ACC112 (cell line): ENCODE measurements at regions not wholly inside any gene's neighbourhood (a gene's known extent, or its start where the extent isn't known, plus 50 kb on each side); places are given as distances from the start of the nearest gene placed in this dataset.
"Not testable (repeated sequence)": the region's sequence is repeated elsewhere in the genome, so short reads cannot be mapped to it uniquely, and the experiment has no call there.

ENCODE experiments used
- H2AFZ ChIP-seq: fragments of 200-600 bp; sonication (generic); one replicate; pipeline ENCODE4 v1.6.0; 2017; ENCODE audit warnings: antibody characterized with exemption, low read length; ENCODE audit not compliant: unreplicated experiment
- H3K27ac ChIP-seq: fragments of 200-600 bp; sonication (generic); 2 replicates; pipeline ENCODE4 v1.5.1; 2014; ENCODE audit warnings: low read depth, mild to moderate bottlenecking, antibody characterized with exemption, low read length, moderate library complexity
- H3K27me3 ChIP-seq: fragments of 200-600 bp; sonication (generic); 2 replicates; pipeline ENCODE4 v1.6.1; 2014; ENCODE audit warnings: mild to moderate bottlenecking, antibody characterized with exemption, low read length, moderate library complexity, mixed read lengths; ENCODE audit not compliant: insufficient read depth
- H3K36me3 ChIP-seq: fragments of 200-600 bp; sonication (generic); 2 replicates; pipeline ENCODE4 v1.6.1; 2016; ENCODE audit warnings: mild to moderate bottlenecking, antibody characterized with exemption, low read length, moderate library complexity, mixed read lengths; ENCODE audit not compliant: insufficient read depth
- H3K4me1 ChIP-seq: fragments of 200-600 bp; sonication (generic); one replicate; pipeline ENCODE4 v1.6.1; 2016; ENCODE audit warnings: low read length, mixed read lengths; ENCODE audit not compliant: insufficient read depth, unreplicated experiment, control insufficient read depth
- H3K4me3 ChIP-seq: fragments of 200-600 bp; sonication (generic); 2 replicates; pipeline ENCODE4 v1.5.1; 2014; ENCODE audit warnings: mild to moderate bottlenecking, low read depth, low read length
- H3K79me2 ChIP-seq: fragments of 200-600 bp; sonication (generic); one replicate; pipeline ENCODE4 v1.6.0; 2016; ENCODE audit warnings: low read length; ENCODE audit not compliant: control insufficient read depth, unreplicated experiment, insufficient read depth

DNA sequence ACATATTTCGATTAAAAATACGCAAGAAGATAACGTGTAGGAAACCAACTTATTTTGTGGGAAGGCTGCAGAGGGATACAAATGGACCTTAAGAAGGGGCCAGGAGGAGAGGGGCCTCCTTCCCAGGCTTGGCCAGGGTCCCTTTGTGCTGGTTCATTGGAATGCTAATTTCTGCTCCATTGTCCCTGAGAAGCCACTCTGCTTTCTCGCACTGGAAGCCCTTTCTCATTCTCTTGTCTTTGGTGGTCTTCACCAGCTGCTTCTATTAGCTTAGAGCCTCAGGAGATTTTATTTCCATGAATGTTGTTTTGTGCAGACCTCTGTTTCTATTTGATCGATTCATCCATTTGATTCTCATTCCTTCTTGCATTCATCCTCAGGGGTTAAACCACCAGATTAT is 325.4 kb downstream of the TMEM38B start:
- H3K36me3 ChIP-seq: no peaks in the 10 kb centered on the region
- H2AFZ ChIP-seq: no peak overlapping the region
- no peaks in the 10 kb centered on the region for H3K79me2 ChIP-seq
- H3K4me3 ChIP-seq: no peak overlapping the region
- no peak overlapping the region for H3K27ac ChIP-seq
- H3K4me1 ChIP-seq: no peaks in the 10 kb centered on the region
- H3K27me3 ChIP-seq: no peaks in the 10 kb centered on the region

- Histone ChIP-seq H3K4me1 (no peaks in the 10 kb centered on the region), H3K36me3 (no peaks in the 10 kb centered on the region), H3K27ac (no peak overlapping the region), H3K79me2 (no peaks in the 10 kb centered on the region), H2AFZ (no peak overlapping the region), H3K27me3 (no peaks in the 10 kb centered on the region), H3K4me3 (no peak overlapping the region)
Measured at GRCh38 chr9:106020186-106020585, 325.8 kb downstream of the TMEM38B start.

DNA sequence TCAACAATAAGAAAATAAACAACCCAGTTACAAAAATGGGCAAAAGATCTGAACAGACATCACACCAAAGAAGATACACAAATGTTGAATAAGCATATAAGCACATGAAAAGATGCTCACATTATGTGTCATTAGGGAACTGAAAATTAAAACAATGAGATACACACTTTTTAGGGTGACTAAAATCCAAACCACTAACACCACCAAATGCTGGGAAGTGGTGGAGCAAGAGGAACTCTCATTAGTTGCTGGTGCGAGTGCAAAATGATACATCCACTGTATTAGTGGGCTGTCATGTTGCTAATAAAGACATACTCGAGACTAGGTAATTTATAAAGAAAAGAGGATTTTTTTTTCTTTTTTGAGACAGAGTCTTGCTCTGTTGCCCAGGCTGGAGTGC is 329.1 kb downstream of the TMEM38B start:
- Histone ChIP-seq H3K27me3 (no peaks in the 10 kb centered on the region), H3K4me1 (no peaks in the 10 kb centered on the region), H3K36me3 (no peaks in the 10 kb centered on the region), H3K4me3 (no peak overlapping the region), H2AFZ (no peak overlapping the region), H3K79me2 (no peaks in the 10 kb centered on the region), H3K27ac (no peak overlapping the region)

DNA sequence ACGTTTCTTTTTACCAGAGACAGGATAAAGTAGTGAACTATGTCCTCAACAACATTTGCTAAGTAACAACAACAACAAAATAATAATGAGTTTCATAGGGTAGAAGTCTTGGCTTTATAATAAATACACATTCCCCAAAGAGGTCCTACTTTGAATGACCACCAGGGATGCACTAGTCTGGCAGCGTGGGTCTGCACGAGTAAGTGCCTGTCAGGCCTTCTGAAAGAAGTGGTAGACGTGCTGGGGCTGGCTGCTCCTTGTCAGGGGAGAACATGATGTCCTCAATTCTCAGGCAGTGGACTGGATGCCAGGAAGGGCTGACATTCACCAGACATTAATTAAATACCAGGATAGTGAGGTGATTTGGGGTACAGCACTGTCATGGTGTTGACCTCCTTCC is 331.1 kb downstream of the TMEM38B start:
- Histone ChIP-seq H3K27me3 (no peaks in the 10 kb centered on the region), H3K4me1 (no peaks in the 10 kb centered on the region), H3K79me2 (no peaks in the 10 kb centered on the region), H3K36me3 (no peaks in the 10 kb centered on the region), H3K27ac (no peak overlapping the region), H3K4me3 (no peak overlapping the region), H2AFZ (no peak overlapping the region)

- not testable (repeated sequence) for H3K36me3 ChIP-seq, H3K4me1 ChIP-seq, H3K4me3 ChIP-seq, H3K27ac ChIP-seq, H2AFZ ChIP-seq, H3K27me3 ChIP-seq, H3K79me2 ChIP-seq
Measured at GRCh38 chr9:106030146-106030545, 335.8 kb downstream of the TMEM38B start.

GRCh38 chr9:106032978-106033377 is 338.6 kb downstream of the TMEM38B start:
- H3K79me2 ChIP-seq: no peaks in the 10 kb centered on the region
- no peak overlapping the region for H2AFZ ChIP-seq
- H3K27me3 ChIP-seq: no peaks in the 10 kb centered on the region
- no peaks in the 10 kb centered on the region for H3K4me1 ChIP-seq
- H3K36me3 ChIP-seq: no peaks in the 10 kb centered on the region
- no peak overlapping the region for H3K4me3 ChIP-seq
- no peak overlapping the region for H3K27ac ChIP-seq

- Histone ChIP-seq H3K36me3 (no peaks in the 10 kb centered on the region), H2AFZ (no peak overlapping the region), H3K27ac (no peak overlapping the region), H3K27me3 (no peaks in the 10 kb centered on the region), H3K4me3 (no peak overlapping the region), H3K79me2 (no peaks in the 10 kb centered on the region), H3K4me1 (no peaks in the 10 kb centered on the region)
Measured at GRCh38 chr9:106035806-106036205, 341.5 kb downstream of the TMEM38B start.

- Histone ChIP-seq H2AFZ (no peak overlapping the region), H3K4me1 (no peaks in the 10 kb centered on the region), H3K79me2 (no peaks in the 10 kb centered on the region), H3K4me3 (no peak overlapping the region), H3K27ac (no peak overlapping the region), H3K27me3 (no peaks in the 10 kb centered on the region), H3K36me3 (no peaks in the 10 kb centered on the region)
Measured at GRCh38 chr9:106038266-106039001, 344.1 kb downstream of the TMEM38B start.

GRCh38 chr9:106039151-106039935 is 345.0 kb downstream of the TMEM38B start:
- H3K27ac ChIP-seq: no peak overlapping the region
- H3K79me2 ChIP-seq: no peaks in the 10 kb centered on the region
- no peaks in the 10 kb centered on the region for H3K27me3 ChIP-seq
- H3K36me3 ChIP-seq: no peaks in the 10 kb centered on the region
- H3K4me1 ChIP-seq: no peaks in the 10 kb centered on the region
- no peak overlapping the region for H2AFZ ChIP-seq
- H3K4me3 ChIP-seq: no peak overlapping the region

DNA sequence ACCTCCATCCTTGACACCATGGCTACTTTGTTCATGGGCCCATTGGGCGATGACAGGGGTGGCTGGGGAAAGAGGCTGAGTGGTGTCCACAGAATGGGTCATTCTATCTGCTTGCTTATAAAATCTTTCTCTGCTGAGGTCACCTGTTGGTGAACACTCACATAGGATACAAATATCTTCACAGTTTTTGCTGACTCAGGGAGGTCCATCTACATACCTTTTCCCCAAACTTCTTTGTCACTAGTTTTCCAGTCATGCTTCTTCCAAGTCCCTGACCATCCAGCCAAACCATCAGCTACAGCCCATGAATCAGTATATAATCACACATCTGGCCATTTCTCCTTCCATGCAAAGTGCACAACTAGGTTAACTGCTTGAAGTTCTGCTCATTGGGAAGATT is 347.6 kb downstream of the TMEM38B start:
- not testable (repeated sequence) for H3K79me2 ChIP-seq, H2AFZ ChIP-seq, H3K4me3 ChIP-seq, H3K27me3 ChIP-seq, H3K27ac ChIP-seq, H3K4me1 ChIP-seq, H3K36me3 ChIP-seq

- no peak overlapping the region for H2AFZ ChIP-seq
- H3K27ac ChIP-seq: no peak overlapping the region
- no peaks in the 10 kb centered on the region for H3K36me3 ChIP-seq
- no peaks in the 10 kb centered on the region for H3K4me1 ChIP-seq
- no peak overlapping the region for H3K4me3 ChIP-seq
- H3K27me3 ChIP-seq: no peaks in the 10 kb centered on the region
- no peaks in the 10 kb centered on the region for H3K79me2 ChIP-seq
Measured at GRCh38 chr9:106051545-106051944, 357.2 kb downstream of the TMEM38B start.
